ENCODE measurements at regions not wholly inside any gene's neighbourhood (a gene's known extent, or its start where the extent isn't known, plus 50 kb on each side); places are given as distances from the start of the nearest gene placed in this dataset.

DNA sequence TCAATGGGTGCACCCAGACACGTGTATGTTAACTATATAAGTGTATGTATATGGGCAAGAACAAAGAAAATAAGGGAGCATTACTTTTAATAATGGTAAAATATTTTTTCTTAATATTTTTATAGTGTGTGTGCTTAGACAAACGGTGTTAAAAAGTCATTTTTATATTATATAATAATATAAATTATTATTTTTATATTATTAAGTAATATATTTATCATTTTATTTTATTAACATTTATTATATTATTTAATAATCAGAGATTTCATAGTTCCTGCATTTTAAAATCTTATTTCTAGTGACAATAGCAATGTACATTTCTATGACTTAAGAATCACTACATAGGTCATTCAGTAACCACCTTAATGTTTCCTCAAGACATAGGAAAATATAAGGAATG is 184.4 kb downstream of the SLITRK5 start:
- Histone ChIP-seq H3K27ac (ENCODE audit: insufficient read depth, low read length) (no peak overlapping the region), H3K23ac (ENCODE audit: low read depth, low read length) (no peak overlapping the region), H3K9me3 (ENCODE audit: control insufficient read depth, insufficient read depth, low read length) (no peaks in the 10 kb centered on the region), H3K14ac (replicated peaks; ENCODE audit: low read depth, low read length) (no peak overlapping the region), H2BK120ac (ENCODE audit: low read depth, low read length) (no peak overlapping the region), H3K4ac (ENCODE audit: low read depth, low read length) (no peak overlapping the region), H3K4me1 (ENCODE audit: control insufficient read depth, insufficient read depth, low read length) (no peaks in the 10 kb centered on the region), H3K4me2 (ENCODE audit: low read depth, low read length) (no peak overlapping the region), H2BK5ac (ENCODE audit: low read depth, low read length, poor library complexity, severe bottlenecking) (no peak overlapping the region), H4K8ac (ENCODE audit: low read depth in 2 of 2, low read length in 2 of 2) (no peak overlapping the region), H2AK9ac (replicated peaks; ENCODE audit: low read depth, low read length, poor library complexity) (no peak overlapping the region), H2BK20ac (ENCODE audit: low read depth, low read length) (no peak overlapping the region), H3K27me3 (ENCODE audit: control insufficient read depth, insufficient read depth, low read length) (no peaks in the 10 kb centered on the region), H3K9ac (ENCODE audit: low read depth, low read length) (no peak overlapping the region), H2AK5ac (ENCODE audit: low read depth, low read length) (no peak overlapping the region), H3K18ac (ENCODE audit: low read depth, low read length) (no peak overlapping the region), H3K9me1 (ENCODE audit: insufficient read depth, low read length) (no peaks in the 10 kb centered on the region), H4K20me1 (ENCODE audit: insufficient read depth, low read length) (no peaks in the 10 kb centered on the region), H4K5ac (ENCODE audit: low read depth, low read length) (no peak overlapping the region), H2BK15ac (ENCODE audit: low read depth, low read length) (no peak overlapping the region), H3K56ac (ENCODE audit: extremely low read depth, insufficient read depth, low read length) (no peak overlapping the region), H4K91ac (ENCODE audit: insufficient read depth, low read depth, low read length) (no peak overlapping the region), H3K4me3 (ENCODE audit: insufficient read depth, low read depth, low read length) (no peak overlapping the region), H3K79me1 (ENCODE audit: low read depth in 1 of 2, low read length in 2 of 2) (no peaks in the 10 kb centered on the region), H2AFZ (replicated peaks; ENCODE audit: low read length, poor library complexity) (no peak overlapping the region), H3K36me3 (ENCODE audit: control insufficient read depth, insufficient read depth, low read length) (no peaks in the 10 kb centered on the region)
- DNase-seq, result no peak
- no CpG with 5 or more reads among the region's 2 CpGs for WGBS, 2 experiments (ENCODE audit: extremely low coverage in 2 of 2, insufficient read length in 1 of 2)
- in situ Hi-C loops (cut with MboI; ENCODE audit: low sequenced_read_pairs), result no loop called here
- dilution Hi-C loops (cut with HindIII; ENCODE audit: low sequenced_read_pairs, unreplicated experiment), result no loop called here
- no peak for ATAC-seq (ENCODE audit: low read depth)
- CTCF ChIA-PET, result no interaction called here
- intact Hi-C loops (cut with micrococcal nuclease), result no loop called here
- TF ChIP-seq FOS (IDR thresholded peaks at IDR 0.05; ENCODE audit: low read depth, low read length) (no peak), CHD1 (IDR thresholded peaks at IDR 0.05; ENCODE audit: low read depth, low read length) (no peak), CEBPB (IDR thresholded peaks at IDR 0.05; ENCODE audit: low read depth, low read length) (no peak), NFE2L2 (IDR thresholded peaks at IDR 0.05; ENCODE audit: low read depth, low read length) (no peak), MXI1 (IDR thresholded peaks at IDR 0.05; ENCODE audit: borderline replicate concordance, low read depth, low read length) (no peak), BHLHE40 (IDR thresholded peaks at IDR 0.05; ENCODE audit: low read depth, low read length) (no peak), SMC3 (IDR thresholded peaks at IDR 0.05; ENCODE audit: low read depth, low read length) (no peak), MAZ (IDR thresholded peaks at IDR 0.05; ENCODE audit: borderline replicate concordance, low read depth, low read length) (no peak), MAFK (IDR thresholded peaks at IDR 0.05; ENCODE audit: low read depth, low read length) (no peak), RAD21 (IDR thresholded peaks at IDR 0.05; ENCODE audit: low read length) (no peak)
- TF ChIP-seq, protein P1, sequence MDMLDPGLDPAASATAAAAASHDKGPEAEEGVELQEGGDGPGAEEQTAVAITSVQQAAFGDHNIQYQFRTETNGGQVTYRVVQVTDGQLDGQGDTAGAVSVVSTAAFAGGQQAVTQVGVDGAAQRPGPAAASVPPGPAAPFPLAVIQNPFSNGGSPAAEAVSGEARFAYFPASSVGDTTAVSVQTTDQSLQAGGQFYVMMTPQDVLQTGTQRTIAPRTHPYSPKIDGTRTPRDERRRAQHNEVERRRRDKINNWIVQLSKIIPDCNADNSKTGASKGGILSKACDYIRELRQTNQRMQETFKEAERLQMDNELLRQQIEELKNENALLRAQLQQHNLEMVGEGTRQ (IDR thresholded peaks at IDR 0.05; ENCODE audit: low read depth, low read length), result no peak
- TF ChIP-seq, protein P2, sequence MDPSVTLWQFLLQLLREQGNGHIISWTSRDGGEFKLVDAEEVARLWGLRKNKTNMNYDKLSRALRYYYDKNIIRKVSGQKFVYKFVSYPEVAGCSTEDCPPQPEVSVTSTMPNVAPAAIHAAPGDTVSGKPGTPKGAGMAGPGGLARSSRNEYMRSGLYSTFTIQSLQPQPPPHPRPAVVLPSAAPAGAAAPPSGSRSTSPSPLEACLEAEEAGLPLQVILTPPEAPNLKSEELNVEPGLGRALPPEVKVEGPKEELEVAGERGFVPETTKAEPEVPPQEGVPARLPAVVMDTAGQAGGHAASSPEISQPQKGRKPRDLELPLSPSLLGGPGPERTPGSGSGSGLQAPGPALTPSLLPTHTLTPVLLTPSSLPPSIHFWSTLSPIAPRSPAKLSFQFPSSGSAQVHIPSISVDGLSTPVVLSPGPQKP (IDR thresholded peaks at IDR 0.05; ENCODE audit: borderline replicate concordance, low read depth, low read length), result no peak
- TF ChIP-seq, protein P3, sequence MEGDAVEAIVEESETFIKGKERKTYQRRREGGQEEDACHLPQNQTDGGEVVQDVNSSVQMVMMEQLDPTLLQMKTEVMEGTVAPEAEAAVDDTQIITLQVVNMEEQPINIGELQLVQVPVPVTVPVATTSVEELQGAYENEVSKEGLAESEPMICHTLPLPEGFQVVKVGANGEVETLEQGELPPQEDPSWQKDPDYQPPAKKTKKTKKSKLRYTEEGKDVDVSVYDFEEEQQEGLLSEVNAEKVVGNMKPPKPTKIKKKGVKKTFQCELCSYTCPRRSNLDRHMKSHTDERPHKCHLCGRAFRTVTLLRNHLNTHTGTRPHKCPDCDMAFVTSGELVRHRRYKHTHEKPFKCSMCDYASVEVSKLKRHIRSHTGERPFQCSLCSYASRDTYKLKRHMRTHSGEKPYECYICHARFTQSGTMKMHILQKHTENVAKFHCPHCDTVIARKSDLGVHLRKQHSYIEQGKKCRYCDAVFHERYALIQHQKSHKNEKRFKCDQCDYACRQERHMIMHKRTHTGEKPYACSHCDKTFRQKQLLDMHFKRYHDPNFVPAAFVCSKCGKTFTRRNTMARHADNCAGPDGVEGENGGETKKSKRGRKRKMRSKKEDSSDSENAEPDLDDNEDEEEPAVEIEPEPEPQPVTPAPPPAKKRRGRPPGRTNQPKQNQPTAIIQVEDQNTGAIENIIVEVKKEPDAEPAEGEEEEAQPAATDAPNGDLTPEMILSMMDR (conservative IDR thresholded peaks at IDR 0.05; ENCODE audit: low read depth, low read length), result no peak
- BruUV-seq (replicated peaks), result no TSS peak
- POLR2A ChIA-PET (ENCODE audit: unreplicated experiment), result no interaction called here

Measured in IMR-90 (cell line).